GM18507 (cell line): ENCODE measurements at regions not wholly inside any gene's neighbourhood (a gene's known extent, or its start where the extent isn't known, plus 50 kb on each side); places are given as distances from the start of the nearest gene placed in this dataset.
A peak's percentile ranks its signal among the peaks of the same experiment; 100 is the strongest.
"Not testable (repeated sequence)": the region's sequence is repeated elsewhere in the genome, so short reads cannot be mapped to it uniquely, and the experiment has no call there.

Experiments
- DNase-seq: peaks from one replicate; pipeline ENCODE4 v3.0.0; 2011; ENCODE audit warnings: low read depth; ENCODE audit not compliant: insufficient read length; ENCODE audit errors: extremely low spot score
- FAIRE-seq: peaks from 2 replicates; lab custom pipeline; 2011; peaks lifted over from hg19 to GRCh38; lab: Jason Lieb, UNC

- DNase-seq (no peak), FAIRE-seq (no peak)
These were observed 84.2 kb upstream of the ID2 start for GRCh38 chr2:8597559-8598225.

DNA sequence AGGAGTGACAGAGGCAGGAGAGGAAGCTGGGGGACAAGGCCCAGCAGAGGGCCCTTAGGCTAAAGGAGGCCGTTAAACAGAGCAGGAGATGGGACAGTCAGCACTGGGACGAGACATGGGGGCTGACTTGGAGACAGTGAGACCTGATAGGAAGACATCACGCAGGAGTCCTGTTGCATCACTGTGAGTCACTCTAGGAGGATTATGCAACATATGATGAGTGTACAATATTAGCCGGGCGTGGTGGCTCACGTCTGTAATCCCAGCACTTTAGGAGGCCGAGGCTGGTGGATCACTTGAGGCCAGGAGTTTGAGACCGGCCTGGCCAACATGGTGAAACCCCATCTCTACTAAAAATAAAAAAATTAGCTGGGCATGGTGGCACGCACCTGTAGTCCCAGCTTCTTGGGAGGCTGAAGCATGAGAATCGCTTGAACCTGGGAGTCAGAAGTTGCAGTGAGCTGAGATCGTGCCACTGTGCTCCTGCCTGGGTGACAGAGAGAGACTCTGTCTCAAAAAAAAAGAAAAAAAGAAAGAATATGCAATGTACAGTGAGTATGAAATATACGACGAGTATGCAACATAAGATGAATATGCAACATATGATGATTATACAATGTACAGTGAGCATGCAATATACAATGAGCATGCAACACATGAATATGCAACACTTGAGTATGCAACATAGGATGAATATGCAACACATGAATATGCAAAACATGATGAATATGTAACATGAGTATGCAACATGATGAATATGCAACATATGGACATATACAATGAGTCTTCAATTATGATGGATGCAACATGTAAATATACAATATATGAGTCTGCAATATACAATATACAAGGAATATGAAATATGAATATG is 83.3 kb upstream of the ID2 start:
- DNase-seq (no peak), FAIRE-seq (no peak)

- DNase-seq (no peak), FAIRE-seq (no peak)
These were observed 82.2 kb upstream of the ID2 start for GRCh38 chr2:8599421-8600242.

DNA sequence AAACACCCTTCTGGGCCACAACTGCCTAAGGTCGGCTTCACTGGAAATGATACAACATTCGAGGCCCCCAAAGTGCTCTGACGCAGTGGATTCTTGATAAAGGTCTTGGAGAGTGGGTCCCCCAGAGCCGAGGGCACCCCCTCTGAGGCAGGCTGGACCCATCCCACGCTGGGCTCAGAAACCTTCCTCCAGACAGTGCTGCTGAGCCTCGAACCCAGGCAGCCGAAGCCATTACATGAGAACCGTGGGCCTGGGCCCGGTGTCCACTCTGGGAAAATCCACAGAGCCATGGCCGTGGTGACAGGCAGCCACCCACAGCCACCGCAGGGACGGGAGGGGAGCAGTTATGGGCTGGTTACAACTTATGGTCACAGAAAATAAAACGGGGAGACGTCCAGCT is 81.4 kb upstream of the ID2 start:
- DNase-seq (no peak), FAIRE-seq (no peak)

DNA sequence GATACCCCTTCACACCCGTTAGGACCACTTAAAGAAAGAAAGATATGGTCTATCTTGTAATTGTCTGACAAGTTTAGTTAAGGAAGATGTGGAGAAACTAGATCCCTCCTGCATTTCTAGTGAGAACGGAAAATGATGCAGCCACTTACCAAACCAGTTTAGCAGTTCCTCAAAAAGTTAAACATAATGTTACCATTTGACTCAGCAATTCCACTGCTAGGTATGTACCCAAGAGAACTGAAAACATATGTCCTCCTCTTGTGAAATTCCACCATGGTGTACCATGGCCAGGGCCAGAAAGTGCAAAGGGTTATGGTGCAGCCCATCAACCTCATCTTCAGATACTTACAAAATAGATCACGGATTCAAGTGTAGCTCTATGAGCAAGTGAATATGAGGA is 79.0 kb upstream of the ID2 start:
- FAIRE-seq (peak; percentile 83), DNase-seq (no peak)

DNA sequence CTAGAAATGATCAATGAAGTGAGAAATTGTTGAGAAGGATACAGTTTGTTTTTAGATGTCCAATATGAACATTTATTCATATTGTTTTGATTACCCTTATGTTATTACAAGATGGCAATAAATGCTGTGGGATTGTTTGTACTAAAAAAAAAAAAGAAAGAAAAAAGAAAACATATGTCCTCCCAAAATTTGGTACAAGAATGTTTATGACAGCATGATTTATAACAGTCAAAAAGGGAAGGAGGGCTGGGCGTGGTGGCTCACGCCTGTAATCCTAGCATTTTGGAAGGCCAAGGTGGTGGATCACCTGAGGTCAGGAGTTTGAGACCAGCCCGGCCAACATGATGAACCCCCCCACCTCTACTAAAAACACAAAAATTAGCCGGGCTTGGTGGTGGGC is 78.5 kb upstream of the ID2 start:
- FAIRE-seq, DNase-seq: not testable (repeated sequence)

DNA sequence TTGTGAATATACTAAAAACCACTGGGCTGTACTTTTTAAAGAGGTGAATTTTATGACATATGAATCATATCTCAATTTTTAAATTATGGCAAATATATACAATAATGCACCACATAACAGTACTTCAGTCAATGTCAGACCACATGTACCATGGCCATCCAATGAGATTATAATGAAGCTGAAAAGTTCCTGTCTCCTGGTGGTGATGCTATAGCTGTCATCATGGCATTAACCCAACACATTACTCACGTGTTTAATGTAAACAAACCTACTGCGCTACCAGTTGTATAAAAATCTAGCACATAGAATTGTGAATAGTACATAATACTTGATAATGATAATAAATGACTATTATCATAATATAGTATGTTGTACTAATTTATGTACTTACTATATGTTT is 77.6 kb upstream of the ID2 start:
- no peak for FAIRE-seq

GRCh38 chr2:8605351-8606065 is 76.3 kb upstream of the ID2 start:
- FAIRE-seq (no peak), DNase-seq (no peak)

More for the DNA sequence above, 77.6 kb upstream of the ID2 start:
- no peak for DNase-seq

DNA sequence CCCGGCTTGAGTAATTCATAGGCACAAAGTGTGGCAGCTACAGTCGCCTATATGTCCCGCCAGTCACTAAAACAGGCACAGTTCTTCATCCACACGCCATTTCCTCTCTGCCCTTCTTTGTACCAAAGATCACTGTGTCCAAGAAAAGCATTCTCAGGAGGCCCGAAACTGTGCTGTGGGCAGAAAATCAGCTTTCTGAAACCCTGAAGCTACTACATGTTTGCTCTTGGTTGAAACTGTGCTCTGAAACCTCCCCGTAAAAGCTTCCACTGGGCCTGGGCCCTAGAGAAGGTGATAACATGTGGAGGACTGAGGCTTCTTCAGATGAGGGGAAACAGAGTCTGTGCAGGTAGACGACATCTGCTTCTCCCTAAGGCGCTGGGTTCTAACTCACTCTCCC is 75.6 kb upstream of the ID2 start:
- FAIRE-seq (peak; percentile 95), DNase-seq (peak; percentile 50)

DNA sequence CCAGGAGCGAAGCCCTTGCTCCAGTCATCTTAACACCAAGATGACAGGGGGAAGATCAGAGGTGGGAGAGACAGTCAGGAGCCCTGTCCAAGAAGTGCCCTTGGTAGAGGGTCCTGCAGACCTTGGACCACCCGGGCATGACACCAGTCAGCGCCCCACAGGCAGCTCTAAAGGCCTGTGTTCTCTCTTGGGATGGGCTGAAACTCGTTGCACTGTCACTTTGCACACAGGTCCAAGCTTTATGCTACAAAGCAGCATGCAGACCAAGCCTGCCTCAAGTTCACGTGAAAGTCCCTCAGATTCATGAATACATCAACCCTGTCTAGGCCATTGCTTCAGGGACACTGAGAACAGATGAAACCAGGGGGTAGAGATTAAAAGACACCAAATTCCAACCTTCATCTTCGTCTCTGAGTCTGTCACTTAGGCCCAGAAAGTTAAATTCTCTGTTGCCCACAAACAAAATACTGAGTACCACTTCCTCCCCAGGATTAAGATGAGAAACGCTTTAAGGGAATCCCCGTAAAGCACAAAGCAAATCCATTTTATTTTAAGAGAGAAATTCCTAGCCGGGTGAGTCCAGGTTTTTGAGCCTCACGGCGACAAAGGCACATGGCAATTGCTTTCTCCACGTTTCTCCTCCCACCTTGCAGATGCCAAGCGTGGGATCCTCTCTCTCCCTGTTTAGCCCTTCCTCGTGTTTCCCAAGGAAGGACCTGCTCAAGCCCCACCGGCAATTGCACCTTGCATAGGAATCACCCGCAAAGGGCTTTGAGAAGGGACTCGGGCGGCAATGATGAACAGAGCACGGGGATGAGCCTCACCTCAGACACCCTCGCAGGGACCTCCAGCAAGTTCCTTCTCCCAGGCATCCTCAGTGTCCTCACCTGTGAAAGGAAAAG is 75.0 kb upstream of the ID2 start:
- FAIRE-seq = no peak
- DNase-seq = no peak

- FAIRE-seq = no peak
- no peak for DNase-seq
These were observed 74.2 kb upstream of the ID2 start for GRCh38 chr2:8607606-8608005.

DNA sequence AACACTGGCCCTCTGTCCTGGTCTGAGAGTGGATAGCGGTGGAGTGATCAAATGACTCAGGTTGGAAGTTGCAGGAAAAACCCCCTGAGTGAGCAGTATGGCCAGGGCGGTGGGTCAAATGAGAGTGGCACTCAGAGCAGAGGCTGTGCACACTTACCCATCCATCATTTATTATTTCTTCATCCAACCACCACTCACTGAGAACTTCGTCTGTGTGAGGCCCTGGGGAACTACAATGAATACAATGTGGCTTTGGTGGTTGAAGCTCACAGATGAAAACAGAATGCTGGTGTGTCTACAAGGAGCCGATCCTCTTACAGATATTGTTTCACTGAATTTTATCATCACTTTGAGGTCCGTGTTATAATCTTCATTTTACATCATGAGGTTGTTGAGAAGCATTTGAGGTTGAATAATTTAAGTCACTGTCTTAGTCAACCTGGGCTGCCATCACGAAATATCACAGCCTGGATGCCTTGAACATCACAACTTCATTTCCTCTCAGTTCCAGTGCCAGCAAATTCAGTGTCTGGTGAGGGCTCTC is 73.4 kb upstream of the ID2 start:
- DNase-seq = no peak
- FAIRE-seq = peak; percentile 46

DNA sequence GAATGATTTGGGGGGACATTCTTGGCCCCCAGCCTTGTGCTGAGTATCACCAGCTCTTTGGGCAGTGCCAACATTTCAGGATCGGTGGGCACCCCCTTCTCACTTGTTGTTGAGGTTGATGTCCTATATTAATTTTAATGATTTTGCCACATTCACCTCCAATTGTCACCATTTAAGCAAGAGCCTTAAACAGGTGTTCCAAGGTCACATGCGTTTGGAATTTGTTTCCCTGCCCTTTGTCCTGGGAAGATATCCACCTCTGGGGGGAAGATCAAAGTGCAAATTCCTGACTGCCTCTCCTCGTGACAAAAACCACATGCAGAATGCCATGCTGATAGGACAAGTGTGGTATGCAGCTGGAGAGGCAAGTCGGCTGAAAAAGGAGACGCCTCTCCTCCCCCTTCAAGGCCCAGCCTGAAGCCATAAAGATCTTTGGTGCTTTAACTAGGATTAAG is 72.5 kb upstream of the ID2 start:
- FAIRE-seq (no peak), DNase-seq (no peak)

DNA sequence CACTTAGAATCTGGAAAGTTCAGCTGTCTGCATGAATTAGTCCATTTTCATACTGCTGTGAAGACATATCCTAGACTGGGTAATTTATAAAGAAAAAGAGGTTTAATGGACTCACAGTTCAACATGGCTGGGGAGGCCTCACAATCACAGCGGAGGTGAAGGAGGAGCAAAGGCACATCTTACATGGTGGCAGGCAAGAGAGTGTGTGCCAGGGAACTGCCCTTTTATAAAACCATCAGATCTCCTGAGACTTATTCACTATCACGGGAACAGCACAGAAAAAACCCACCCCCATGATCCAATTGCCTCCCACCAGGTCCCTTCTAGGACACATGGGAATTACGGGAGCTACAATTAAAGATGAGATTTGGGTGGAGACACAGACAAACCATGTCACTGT is 71.1 kb upstream of the ID2 start:
- FAIRE-seq, DNase-seq: not testable (repeated sequence)

DNA sequence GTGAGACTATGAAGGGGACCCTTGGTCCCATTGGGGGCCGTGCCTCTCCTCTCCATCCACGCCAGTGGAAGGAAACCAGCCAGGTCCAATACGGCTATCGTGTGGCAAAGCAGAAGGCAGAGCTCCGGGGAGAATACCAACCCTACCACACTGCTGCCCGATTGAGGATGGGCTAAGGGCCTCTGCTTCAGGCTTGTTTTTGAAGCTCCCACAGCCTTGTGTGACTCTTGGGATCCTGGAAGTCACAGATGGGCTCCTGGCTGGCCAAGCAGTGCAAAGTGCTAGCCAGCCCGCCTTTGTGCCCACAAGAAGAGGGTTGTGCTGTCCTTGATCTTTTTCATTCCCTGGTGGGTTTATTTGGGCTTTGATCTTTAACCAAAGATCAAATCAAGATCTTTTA is 70.6 kb upstream of the ID2 start:
- DNase-seq (no peak), FAIRE-seq (no peak)

- DNase-seq = no peak
- FAIRE-seq = no peak
These were observed 70.2 kb upstream of the ID2 start for GRCh38 chr2:8611700-8612099.

GRCh38 chr2:8612734-8613179 is 69.1 kb upstream of the ID2 start:
- DNase-seq (no peak), FAIRE-seq (no peak)
